Mesenchymal stem cell (in vitro differentiated cells and primary cell): ENCODE measurements at regions not wholly inside any gene's neighbourhood (a gene's known extent, or its start where the extent isn't known, plus 50 kb on each side); places are given as distances from the start of the nearest gene placed in this dataset.

Experiments
- DNase-seq: peaks from one replicate; pipeline ENCODE4 v3.0.0-alpha.2; 2013
- H2AFZ ChIP-seq: one replicate; pipeline ENCODE4 v1.6.1; 2013; ENCODE audit warnings: low read depth, mild to moderate bottlenecking, control low read depth, inconsistent platforms, low read length, moderate library complexity
- H2AK5ac ChIP-seq: 2 replicates; pipeline ENCODE4 v1.6.1; 2013; ENCODE audit warnings: low read length, moderate library complexity, mild to moderate bottlenecking, inconsistent platforms; ENCODE audit not compliant: severe bottlenecking
- H2BK120ac ChIP-seq: one replicate; pipeline ENCODE4 v1.6.1; 2013; ENCODE audit warnings: low read depth, mild to moderate bottlenecking, inconsistent platforms, low read length, moderate library complexity
- H2BK12ac ChIP-seq, 2 experiments: one replicate each; pipeline ENCODE4 v1.6.1; 2013; ENCODE audit warnings: inconsistent platforms in 2 of 2, low read length in 2 of 2, mild to moderate bottlenecking in 2 of 2, moderate library complexity in 2 of 2, control low read depth in 1 of 2
- H2BK15ac ChIP-seq: one replicate; pipeline ENCODE4 v1.6.1; 2013; ENCODE audit warnings: mild to moderate bottlenecking, low read depth, inconsistent platforms; ENCODE audit not compliant: poor library complexity, severe bottlenecking
- H2BK5ac ChIP-seq: 2 replicates; pipeline ENCODE4 v1.6.1; 2013; ENCODE audit warnings: low read depth, mild to moderate bottlenecking, low read length, control low read depth, inconsistent platforms; ENCODE audit not compliant: poor library complexity, severe bottlenecking
- H3K14ac ChIP-seq, 2 experiments: one replicate each; pipeline ENCODE4 v1.6.1; 2013; ENCODE audit warnings: inconsistent platforms in 2 of 2, low read length in 2 of 2, control low read depth in 1 of 2, mild to moderate bottlenecking in 1 of 2, moderate library complexity in 1 of 2
- H3K18ac ChIP-seq, 2 experiments: one replicate each; pipeline ENCODE4 v1.6.1; 2013; ENCODE audit warnings: inconsistent platforms in 2 of 2, low read length in 2 of 2, control low read depth in 1 of 2, low read depth in 1 of 2, mild to moderate bottlenecking in 1 of 2
- H3K23ac ChIP-seq, 2 experiments: one replicate each; pipeline ENCODE4 v1.6.1; 2013; ENCODE audit warnings: inconsistent platforms in 2 of 2, low read length in 2 of 2, mild to moderate bottlenecking in 2 of 2, moderate library complexity in 2 of 2, control low read depth in 1 of 2
- H3K27ac ChIP-seq: 2 replicates; pipeline ENCODE4 v1.5.1; 2013; ENCODE audit warnings: mild to moderate bottlenecking, moderate library complexity, low read length, control low read depth, inconsistent platforms; ENCODE audit not compliant: poor library complexity, severe bottlenecking
- H3K27me3 ChIP-seq, 2 experiments: 2 replicates each; pipeline versions ENCODE4 v1.6.1 to v1.7.0; 2013; ENCODE audit warnings: low read length in 2 of 2, mild to moderate bottlenecking in 2 of 2, moderate library complexity in 2 of 2, control low read depth in 1 of 2, inconsistent platforms in 1 of 2; ENCODE audit not compliant: control insufficient read depth in 1 of 2, insufficient read depth in 1 of 2
- H3K36me3 ChIP-seq, 2 experiments: 2 replicates each; pipeline versions ENCODE4 v1.6.1 to v1.7.0; 2013; ENCODE audit warnings: low read length in 2 of 2, control low read depth in 1 of 2, inconsistent platforms in 1 of 2, low read depth in 1 of 2, mild to moderate bottlenecking in 1 of 2; ENCODE audit not compliant: insufficient read depth in 2 of 2, control insufficient read depth in 1 of 2
- H3K4ac ChIP-seq, 2 experiments: one replicate each; pipeline ENCODE4 v1.6.1; 2013; ENCODE audit warnings: inconsistent platforms in 2 of 2, low read length in 2 of 2, mild to moderate bottlenecking in 2 of 2, moderate library complexity in 2 of 2, control low read depth in 1 of 2, low read depth in 1 of 2
- H3K4me1 ChIP-seq: 2 replicates; pipeline ENCODE4 v1.6.1; 2013; ENCODE audit warnings: low read depth, low read length, control low read depth; ENCODE audit not compliant: control insufficient read depth, insufficient read depth
- H3K4me2 ChIP-seq: 2 replicates; pipeline ENCODE4 v1.6.1; 2013; ENCODE audit warnings: low read length, mild to moderate bottlenecking, inconsistent platforms; ENCODE audit not compliant: poor library complexity, severe bottlenecking
- H3K4me3 ChIP-seq, 2 experiments: 2 replicates each; pipeline versions ENCODE4 v1.5.1 to v1.7.0; 2013; ENCODE audit warnings: low read length in 2 of 2, mild to moderate bottlenecking in 2 of 2, control low read depth in 1 of 2, low read depth in 1 of 2; ENCODE audit not compliant: insufficient read depth in 1 of 2
- H3K79me1 ChIP-seq: replicated peaks from 2 replicates; pipeline ENCODE4 v1.6.1; 2013; ENCODE audit warnings: mild to moderate bottlenecking, control low read depth, low read length, inconsistent platforms; ENCODE audit not compliant: poor library complexity, severe bottlenecking
- H3K9ac ChIP-seq: 2 replicates; pipeline ENCODE4 v1.7.0; 2013; ENCODE audit warnings: mild to moderate bottlenecking, low read length, moderate library complexity
- H3K9me3 ChIP-seq: 2 replicates; pipeline ENCODE4 v1.7.0; 2013; ENCODE audit warnings: mild to moderate bottlenecking, low read length; ENCODE audit not compliant: control insufficient read depth
- H4K8ac ChIP-seq: one replicate; pipeline ENCODE4 v1.6.1; 2013; ENCODE audit warnings: inconsistent platforms, mild to moderate bottlenecking, low read length, moderate library complexity
- H4K91ac ChIP-seq: one replicate; pipeline ENCODE4 v1.6.1; 2013; ENCODE audit warnings: mild to moderate bottlenecking, low read length, inconsistent platforms
- WGBS: methylation state at CpG from one replicate; pipeline ENCODE4 v1.1.7; 2013; ENCODE audit warnings: mixed read lengths; 5-methylcytosine and 5-hydroxymethylcytosine counted together

- H3K4me1 ChIP-seq = peaks cover 2% of the 10 kb centered on the region
- H3K27me3 ChIP-seq = peaks cover 0 to 16% of the 10 kb centered on the region in 2 experiments
- no peaks in the 10 kb centered on the region for H3K9me3 ChIP-seq
- no peak overlapping the region for H3K4me2 ChIP-seq
- H2BK12ac ChIP-seq = no peak overlapping the region
- H3K36me3 ChIP-seq = no peaks in the 10 kb centered on the region
- H4K91ac ChIP-seq = no peak overlapping the region
- H3K9ac ChIP-seq = no peak overlapping the region
- H2AFZ ChIP-seq = no peak overlapping the region
- 95% methylated on average over 5 of the region's 5 CpGs for WGBS
- H4K8ac ChIP-seq = no peak overlapping the region
- no peak overlapping the region for H3K14ac ChIP-seq
- no peak overlapping the region for H3K23ac ChIP-seq
- H2BK15ac ChIP-seq = no peak overlapping the region
- no peak overlapping the region for H3K27ac ChIP-seq
- H3K18ac ChIP-seq = no peak overlapping the region
- no peaks in the 10 kb centered on the region for H3K79me1 ChIP-seq
- H3K4ac ChIP-seq = no peak overlapping the region
- H3K4me3 ChIP-seq = no peak overlapping the region
- H2BK120ac ChIP-seq = no peak overlapping the region
- no peak overlapping the region for H2AK5ac ChIP-seq
- no peak overlapping the region for H2BK5ac ChIP-seq
- no peak for DNase-seq
These were observed 252.9 kb upstream of the SLC24A2 start for GRCh38 chr9:20041697-20042081.

DNA sequence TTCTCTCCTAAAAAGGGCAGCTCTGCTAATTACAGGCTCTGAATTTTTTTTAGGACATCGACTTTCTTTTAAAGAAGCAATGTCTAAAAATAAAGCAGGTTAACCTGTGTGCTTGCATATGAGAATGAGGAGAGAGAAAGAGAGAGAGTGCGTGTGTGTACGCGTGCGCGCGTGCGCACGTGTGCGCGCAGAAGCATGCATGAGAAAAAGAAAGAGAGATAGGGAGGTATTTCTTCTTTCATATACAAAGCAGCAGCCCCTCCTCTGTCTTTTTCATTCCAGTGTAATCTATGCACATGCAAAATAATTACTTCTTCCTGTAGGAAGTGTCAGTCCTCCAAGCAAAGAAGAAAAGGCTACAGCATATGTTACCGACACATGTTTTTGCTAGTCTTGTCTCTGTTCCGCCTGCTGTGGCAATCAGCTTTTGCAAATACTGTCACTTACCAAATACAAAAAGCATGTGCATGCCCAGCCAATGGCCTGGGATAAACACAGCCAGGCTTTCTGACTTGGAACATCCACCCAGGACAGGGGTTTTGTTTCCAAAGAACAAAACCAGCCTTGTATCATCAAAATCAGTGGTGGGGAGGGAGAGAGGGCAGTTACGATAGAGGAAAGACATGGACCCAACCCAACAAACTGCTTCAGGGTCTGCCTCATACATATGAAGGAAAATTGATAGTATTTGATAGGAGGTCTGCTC is 252.3 kb upstream of the SLC24A2 start:
- Histone ChIP-seq H3K27ac (no peak overlapping the region), H3K9me3 (no peaks in the 10 kb centered on the region), H3K18ac (no peak overlapping the region), H4K8ac (no peak overlapping the region), H3K23ac (no peak overlapping the region), H2AK5ac (no peak overlapping the region), H2BK12ac (no peak overlapping the region), H2BK5ac (no peak overlapping the region), H3K27me3 (peaks cover 0 to 16% of the 10 kb centered on the region in 2 experiments), H3K9ac (no peak overlapping the region), H3K4me2 (no peak overlapping the region), H2AFZ (no peak overlapping the region), H3K4ac (no peak overlapping the region), H3K36me3 (no peaks in the 10 kb centered on the region), H3K14ac (no peak overlapping the region), H3K4me3 (no peak overlapping the region), H3K79me1 (no peaks in the 10 kb centered on the region), H2BK120ac (no peak overlapping the region), H2BK15ac (no peak overlapping the region), H4K91ac (no peak overlapping the region), H3K4me1 (peaks cover 2% of the 10 kb centered on the region)
- WGBS = 95% methylated on average over 13 of the region's 14 CpGs
- DNase-seq = no peak

GRCh38 chr9:20037699-20038098 is 248.9 kb upstream of the SLC24A2 start:
- Histone ChIP-seq H3K14ac (no peak overlapping the region), H3K4me2 (no peak overlapping the region), H3K4ac (no peak overlapping the region), H3K23ac (no peak overlapping the region), H3K18ac (no peak overlapping the region), H2AFZ (no peak overlapping the region), H2BK12ac (no peak overlapping the region), H4K8ac (no peak overlapping the region), H2AK5ac (no peak overlapping the region), H3K4me1 (no peaks in the 10 kb centered on the region), H4K91ac (no peak overlapping the region), H2BK5ac (no peak overlapping the region), H3K27ac (no peak overlapping the region), H2BK120ac (no peak overlapping the region), H3K27me3 (peaks cover 0 to 13% of the 10 kb centered on the region in 2 experiments), H3K79me1 (no peaks in the 10 kb centered on the region), H3K36me3 (no peaks in the 10 kb centered on the region), H3K4me3 (no peak overlapping the region), H3K9me3 (no peaks in the 10 kb centered on the region), H3K9ac (no peak overlapping the region), H2BK15ac (no peak overlapping the region)
- no peak for DNase-seq
- WGBS = 94% methylated on average over 1 of the region's 1 CpG

DNA sequence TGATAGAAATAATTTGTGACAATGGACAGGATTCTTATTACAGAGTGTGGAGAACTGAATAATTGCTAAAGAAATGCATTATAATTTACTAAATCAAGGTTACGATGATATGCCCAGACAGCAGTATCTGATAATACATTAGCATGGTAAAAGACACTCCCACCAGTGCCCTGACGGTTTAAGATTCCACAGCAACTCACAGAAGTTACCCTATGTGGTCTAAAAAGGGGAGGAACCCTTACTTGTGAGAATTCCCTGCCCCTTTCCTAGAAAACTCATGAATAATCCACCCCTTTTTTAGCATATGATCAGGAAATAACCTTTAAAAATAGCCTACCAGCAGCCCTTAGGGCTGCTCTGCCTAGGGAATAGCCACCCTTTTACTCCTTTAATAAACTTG is 244.7 kb upstream of the SLC24A2 start:
- H2AK5ac ChIP-seq = no peak overlapping the region
- no peak for DNase-seq

More for the DNA sequence above, 244.7 kb upstream of the SLC24A2 start:
- Histone ChIP-seq H3K9ac (no peak overlapping the region), H2AFZ (no peak overlapping the region), H3K79me1 (no peaks in the 10 kb centered on the region), H3K4ac (no peak overlapping the region), H2BK5ac (no peak overlapping the region), H3K27me3 (no peaks in the 10 kb centered on the region), H3K36me3 (no peaks in the 10 kb centered on the region), H3K4me2 (no peak overlapping the region), H4K8ac (no peak overlapping the region), H3K4me3 (no peak overlapping the region), H3K18ac (no peak overlapping the region), H3K27ac (no peak overlapping the region), H3K9me3 (no peaks in the 10 kb centered on the region), H3K23ac (no peak overlapping the region), H2BK120ac (no peak overlapping the region), H3K4me1 (no peaks in the 10 kb centered on the region), H3K14ac (no peak overlapping the region), H2BK12ac (no peak overlapping the region), H2BK15ac (no peak overlapping the region), H4K91ac (no peak overlapping the region)
- 96% methylated on average over 2 of the region's 2 CpGs for WGBS
